ENCODE measurements at regions not wholly inside any gene's neighbourhood (a gene's known extent, or its start where the extent isn't known, plus 50 kb on each side); places are given as distances from the start of the nearest gene placed in this dataset.

- DNase-seq, result no peak
Observed at GRCh38 chr9:105148328-105149006, 96.0 kb upstream of the SLC44A1 start.

- no peak for DNase-seq
Observed at GRCh38 chr9:105150991-105151685, 93.3 kb upstream of the SLC44A1 start.

GRCh38 chr9:105151686-105151995 is 92.8 kb upstream of the SLC44A1 start:
- peak in 1 of 2 experiments; percentile 47 for DNase-seq

GRCh38 chr9:105154723-105155191 is 89.7 kb upstream of the SLC44A1 start:
- DNase-seq, result no peak

GRCh38 chr9:105157171-105157583 is 87.3 kb upstream of the SLC44A1 start:
- peak; percentile 49 to 83 for DNase-seq

- DNase-seq, result no peak
Observed at GRCh38 chr9:105158020-105158419, 86.4 kb upstream of the SLC44A1 start.

GRCh38 chr9:105158898-105159297 is 85.6 kb upstream of the SLC44A1 start:
- DNase-seq, result peak in 1 of 2 experiments; percentile 66

- peak; percentile 8 to 38 for DNase-seq
Observed at GRCh38 chr9:105168870-105169319, 75.6 kb upstream of the SLC44A1 start.

GRCh38 chr9:105171076-105171475 is 73.4 kb upstream of the SLC44A1 start:
- DNase-seq, result no peak

GRCh38 chr9:105171589-105171988 is 72.9 kb upstream of the SLC44A1 start:
- DNase-seq, result no peak

- no peak for DNase-seq
Observed at GRCh38 chr9:105172436-105172835, 72.0 kb upstream of the SLC44A1 start.

GRCh38 chr9:105173306-105173705 is 71.1 kb upstream of the SLC44A1 start:
- DNase-seq, result no peak

GRCh38 chr9:105173826-105174225 is 70.6 kb upstream of the SLC44A1 start:
- DNase-seq, result no peak

- no peak for DNase-seq
Observed at GRCh38 chr9:105176194-105176593, 68.3 kb upstream of the SLC44A1 start.

GRCh38 chr9:105178076-105178475 is 66.4 kb upstream of the SLC44A1 start:
- no peak for DNase-seq

GRCh38 chr9:105187781-105188180 is 56.7 kb upstream of the SLC44A1 start:
- DNase-seq, result no peak

- no peak for DNase-seq
Observed at GRCh38 chr9:105188746-105189145, 55.7 kb upstream of the SLC44A1 start.

- DNase-seq, result no peak
Observed at GRCh38 chr9:105191508-105192121, 52.8 kb upstream of the SLC44A1 start.

- no peak for DNase-seq
Observed at GRCh38 chr9:105193560-105193959, 50.9 kb upstream of the SLC44A1 start.

GRCh38 chr9:105194234-105194633 is 50.2 kb upstream of the SLC44A1 start:
- no peak for DNase-seq

Data from NCI-H524 (cell line).